Mammary epithelial cell (primary cell): ENCODE measurements at regions not wholly inside any gene's neighbourhood (a gene's known extent, or its start where the extent isn't known, plus 50 kb on each side); places are given as distances from the start of the nearest gene placed in this dataset.

Experiments used
- CTCF ChIP-seq, 2 donors: IDR thresholded peaks in 1 of 2; conservative IDR thresholded peaks in 1 of 2; 2 replicates each; pipeline ENCODE4 v1.5.1; 2011 to 2012; ENCODE audit warnings: inconsistent platforms in 2 of 2, low read length in 2 of 2, mild to moderate bottlenecking in 2 of 2, control low read depth in 1 of 2, low read depth in 1 of 2; ENCODE audit not compliant: insufficient read depth in 1 of 2; ENCODE audit errors: extremely low read depth in 1 of 2
- EZH2 ChIP-seq: IDR thresholded peaks from 2 replicates; pipeline ENCODE4 v1.6.1; 2012; ENCODE audit warnings: low read length, inconsistent platforms, borderline replicate concordance

DNA sequence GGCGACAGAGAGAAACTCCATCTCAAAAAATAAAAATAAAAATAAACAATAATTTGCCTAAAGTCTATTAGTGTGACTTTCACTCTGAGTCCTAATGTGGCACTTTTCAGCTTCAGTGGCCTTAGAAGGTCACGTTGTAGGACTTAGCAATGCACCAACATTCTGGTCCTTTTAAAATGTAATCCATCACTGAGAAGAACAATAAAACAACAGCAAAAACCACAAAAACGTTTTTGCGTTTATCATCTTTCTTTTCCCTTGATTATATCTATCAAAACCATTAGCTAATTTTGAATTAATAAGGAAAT is 190.1 kb upstream of the ZNF608 start:
- TF ChIP-seq EZH2 = no peak
- no peak for TF ChIP-seq CTCF (conservative IDR thresholded peaks at IDR 0.05 in 1 of 2, IDR thresholded peaks at IDR 0.05 in 1 of 2; ENCODE audit: extremely low read depth in 1 of 2, insufficient read depth in 1 of 2, low read depth in 1 of 2, low read length in 2 of 2)
